MM.1S (cell line): ENCODE measurements at regions not wholly inside any gene's neighbourhood (a gene's known extent, or its start where the extent isn't known, plus 50 kb on each side); places are given as distances from the start of the nearest gene placed in this dataset.

Experiments
- DNase-seq: peaks from one replicate; pipeline ENCODE4 v3.0.0-alpha.2; 2015
- H2AFZ ChIP-seq: fragments of 300-600 bp; sonication (generic); 2 replicates; pipeline ENCODE4 v1.6.0; 2016; ENCODE audit warnings: antibody characterized with exemption, low read length
- H3F3A ChIP-seq: fragments of 300-600 bp; sonication (generic); 2 replicates; pipeline ENCODE4 v1.6.1; 2016; ENCODE audit warnings: mild to moderate bottlenecking, antibody characterized with exemption, low read length, moderate library complexity, mixed read lengths; ENCODE audit not compliant: insufficient read depth
- H3K27ac ChIP-seq: fragments of 300-600 bp; sonication (generic); 2 replicates; pipeline ENCODE4 v1.5.1; 2016; ENCODE audit warnings: mild to moderate bottlenecking, low read length
- H3K27me3 ChIP-seq: fragments of 300-600 bp; sonication (generic); replicated peaks from 2 replicates; pipeline ENCODE4 v1.6.0; 2016; ENCODE audit warnings: low read length; ENCODE audit not compliant: insufficient read depth
- H3K36me3 ChIP-seq: fragments of 300-600 bp; sonication (generic); replicated peaks from 2 replicates; pipeline ENCODE4 v1.6.1; 2016; ENCODE audit warnings: mild to moderate bottlenecking, low read length, mixed read lengths; ENCODE audit not compliant: insufficient read depth
- H3K4me1 ChIP-seq: fragments of 300-600 bp; sonication (generic); 2 replicates; pipeline ENCODE4 v1.6.1; 2016; ENCODE audit warnings: low read length, mixed read lengths
- H3K4me2 ChIP-seq: fragments of 300-600 bp; sonication (generic); 2 replicates; pipeline ENCODE4 v1.6.0; 2016; ENCODE audit warnings: low read depth, low read length
- H3K4me3 ChIP-seq: fragments of 300-600 bp; sonication (generic); 2 replicates; pipeline ENCODE4 v1.5.1; 2016; ENCODE audit warnings: low read length, mixed read lengths
- H3K79me2 ChIP-seq: fragments of 300-600 bp; sonication (generic); 2 replicates; pipeline ENCODE4 v1.6.1; 2016; ENCODE audit warnings: mixed run types, low read length, mixed read lengths
- H3K9ac ChIP-seq: fragments of 300-600 bp; sonication (generic); 2 replicates; pipeline ENCODE4 v1.6.1; 2016; ENCODE audit warnings: low read length, mixed read lengths
- H3K9me2 ChIP-seq: fragments of 300-600 bp; sonication (generic); replicated peaks from 2 replicates; pipeline ENCODE4 v1.6.1; 2016; ENCODE audit warnings: mild to moderate bottlenecking, low read length, mixed read lengths; ENCODE audit not compliant: insufficient read depth
- H3K9me3 ChIP-seq: fragments of 300-600 bp; sonication (generic); replicated peaks from 2 replicates; pipeline ENCODE4 v1.6.1; 2016; ENCODE audit warnings: mild to moderate bottlenecking, low read length, mixed read lengths; ENCODE audit not compliant: insufficient read depth
- H4K20me1 ChIP-seq: fragments of 300-600 bp; sonication (generic); 2 replicates; pipeline ENCODE4 v1.6.1; 2016; ENCODE audit warnings: mild to moderate bottlenecking, low read length, moderate library complexity, mixed read lengths; ENCODE audit not compliant: insufficient read depth
- EZH2 ChIP-seq: fragments of 300-600 bp; sonication (generic); optimal IDR thresholded peaks from 2 replicates; pipeline ENCODE3; 2017; ENCODE audit warnings: low read depth, mild to moderate bottlenecking, antibody characterized with exemption, low read length, mixed read lengths
- EZH2phosphoT487 ChIP-seq: fragments of 300-600 bp; sonication (generic); IDR thresholded peaks from 2 replicates; pipeline ENCODE4 v1.6.1; 2018; ENCODE audit warnings: antibody characterized with exemption, low read length
- TF ChIP-seq, protein P1 (sequence below): fragments of 300-600 bp; sonication (generic); IDR thresholded peaks from 2 replicates; pipeline ENCODE4 v1.5.1; 2016; ENCODE audit warnings: antibody characterized with exemption, low read length, mixed read lengths

DNA sequence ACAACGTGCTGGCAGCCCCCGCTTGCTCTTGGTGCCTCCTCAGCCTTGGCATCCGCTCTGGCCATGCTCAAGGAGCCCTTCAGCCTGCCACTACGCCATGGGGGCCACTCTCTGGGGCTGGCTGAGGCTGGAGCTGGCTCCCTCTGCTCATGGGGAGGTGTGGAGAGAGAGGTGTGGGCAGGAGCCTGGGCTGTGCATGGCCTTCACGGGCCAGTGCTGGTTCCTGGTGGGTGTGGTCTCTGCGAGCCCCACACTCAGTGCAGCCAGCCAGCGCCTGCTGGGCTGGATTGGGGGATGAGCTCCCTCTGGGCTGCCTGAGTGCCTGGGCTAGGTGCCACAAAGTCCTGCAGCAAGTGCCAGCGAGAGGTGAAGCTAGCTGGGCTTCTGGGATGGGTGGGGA is 1289.1 kb downstream of the OLFM4 start:
- Histone ChIP-seq H3K36me3 (no peaks in the 10 kb centered on the region), H3K27ac (no peak overlapping the region), H3F3A (no peaks in the 10 kb centered on the region), H3K4me1 (no peaks in the 10 kb centered on the region), H4K20me1 (no peaks in the 10 kb centered on the region), H3K9me2 (no peaks in the 10 kb centered on the region), H3K27me3 (no peaks in the 10 kb centered on the region), H3K4me2 (no peak overlapping the region), H3K9me3 (no peaks in the 10 kb centered on the region), H3K4me3 (no peak overlapping the region), H3K79me2 (no peaks in the 10 kb centered on the region), H3K9ac (no peak overlapping the region), H2AFZ (no peak overlapping the region)
- TF ChIP-seq EZH2 (no peak), EZH2phosphoT487 (no peak)
- TF ChIP-seq, protein P1, sequence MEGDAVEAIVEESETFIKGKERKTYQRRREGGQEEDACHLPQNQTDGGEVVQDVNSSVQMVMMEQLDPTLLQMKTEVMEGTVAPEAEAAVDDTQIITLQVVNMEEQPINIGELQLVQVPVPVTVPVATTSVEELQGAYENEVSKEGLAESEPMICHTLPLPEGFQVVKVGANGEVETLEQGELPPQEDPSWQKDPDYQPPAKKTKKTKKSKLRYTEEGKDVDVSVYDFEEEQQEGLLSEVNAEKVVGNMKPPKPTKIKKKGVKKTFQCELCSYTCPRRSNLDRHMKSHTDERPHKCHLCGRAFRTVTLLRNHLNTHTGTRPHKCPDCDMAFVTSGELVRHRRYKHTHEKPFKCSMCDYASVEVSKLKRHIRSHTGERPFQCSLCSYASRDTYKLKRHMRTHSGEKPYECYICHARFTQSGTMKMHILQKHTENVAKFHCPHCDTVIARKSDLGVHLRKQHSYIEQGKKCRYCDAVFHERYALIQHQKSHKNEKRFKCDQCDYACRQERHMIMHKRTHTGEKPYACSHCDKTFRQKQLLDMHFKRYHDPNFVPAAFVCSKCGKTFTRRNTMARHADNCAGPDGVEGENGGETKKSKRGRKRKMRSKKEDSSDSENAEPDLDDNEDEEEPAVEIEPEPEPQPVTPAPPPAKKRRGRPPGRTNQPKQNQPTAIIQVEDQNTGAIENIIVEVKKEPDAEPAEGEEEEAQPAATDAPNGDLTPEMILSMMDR: no peak
- DNase-seq: no peak

DNA sequence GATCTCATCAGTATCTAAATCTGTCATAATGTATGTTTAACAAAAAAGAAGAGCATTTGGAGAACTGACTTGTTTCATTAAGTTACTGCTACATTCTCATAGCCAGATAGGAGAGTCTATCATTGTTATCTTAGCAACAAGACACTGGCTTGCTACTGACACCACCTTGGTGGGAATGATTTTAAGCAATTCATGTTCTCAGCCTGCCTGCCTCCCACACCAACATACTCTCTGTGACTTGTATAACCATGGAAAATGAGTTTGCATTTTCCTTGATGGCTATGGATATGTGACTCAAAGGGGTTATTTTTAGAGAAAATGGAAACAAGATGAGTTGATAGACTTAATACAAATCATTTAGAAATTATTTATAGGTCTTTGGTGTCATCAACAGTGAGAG is 1308.9 kb downstream of the OLFM4 start:
- Histone ChIP-seq H4K20me1 (no peaks in the 10 kb centered on the region), H2AFZ (no peak overlapping the region), H3K27ac (no peak overlapping the region), H3K4me3 (no peak overlapping the region), H3K4me2 (no peak overlapping the region), H3K36me3 (no peaks in the 10 kb centered on the region), H3K9ac (no peak overlapping the region), H3K9me3 (no peaks in the 10 kb centered on the region), H3F3A (no peaks in the 10 kb centered on the region), H3K79me2 (no peaks in the 10 kb centered on the region), H3K9me2 (no peaks in the 10 kb centered on the region), H3K4me1 (no peaks in the 10 kb centered on the region), H3K27me3 (no peaks in the 10 kb centered on the region)
- no peak for DNase-seq
- TF ChIP-seq, protein P1: no peak
- TF ChIP-seq EZH2phosphoT487 (no peak), EZH2 (no peak)

DNA sequence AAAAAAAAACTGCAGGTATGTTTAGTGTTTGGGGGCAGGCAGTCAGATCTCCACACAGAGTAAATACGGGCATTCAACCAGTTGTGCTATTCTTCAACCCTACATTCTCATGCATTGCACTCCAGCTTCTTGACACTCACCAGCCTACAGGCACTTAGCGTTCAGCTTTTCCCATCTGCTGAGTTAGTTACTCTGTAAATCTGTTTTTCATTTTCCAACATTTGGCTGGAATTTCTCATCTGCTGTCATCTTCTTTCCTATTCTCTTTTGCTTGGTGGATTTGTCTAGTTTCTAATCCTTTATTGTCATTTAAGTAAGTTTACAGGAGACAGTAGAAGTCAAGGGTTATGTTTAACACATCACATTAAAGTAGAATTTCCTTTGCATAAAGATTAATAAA is 1318.9 kb downstream of the OLFM4 start:
- no peaks in the 10 kb centered on the region for H3F3A ChIP-seq
- no peaks in the 10 kb centered on the region for H3K9me2 ChIP-seq
- no peaks in the 10 kb centered on the region for H3K9me3 ChIP-seq
- no peaks in the 10 kb centered on the region for H3K4me1 ChIP-seq
- no peaks in the 10 kb centered on the region for H3K36me3 ChIP-seq
- H3K4me3 ChIP-seq: no peak overlapping the region
- DNase-seq: no peak
- H3K9ac ChIP-seq: no peak overlapping the region
- no peaks in the 10 kb centered on the region for H3K27me3 ChIP-seq
- H2AFZ ChIP-seq: no peak overlapping the region
- H3K4me2 ChIP-seq: no peak overlapping the region
- H3K79me2 ChIP-seq: no peaks in the 10 kb centered on the region
- H4K20me1 ChIP-seq: no peaks in the 10 kb centered on the region
- no peak overlapping the region for H3K27ac ChIP-seq
- TF ChIP-seq EZH2phosphoT487 (no peak), EZH2 (no peak)
- TF ChIP-seq, protein P1: no peak
